HG03095 (cell line): ENCODE measurements at regions not wholly inside any gene's neighbourhood (a gene's known extent, or its start where the extent isn't known, plus 50 kb on each side); places are given as distances from the start of the nearest gene placed in this dataset.
"Not testable (repeated sequence)": the region's sequence is repeated elsewhere in the genome, so short reads cannot be mapped to it uniquely, and the experiment has no call there.

Source experiments
- ATAC-seq: cut with Tn5 transposase; IDR thresholded peaks from one replicate; pipeline ENCODE4 v1.9.1; 2021; ENCODE audit warnings: moderate library complexity; ENCODE audit not compliant: unreplicated experiment

GRCh38 chr3:14252321-14253021 is 73.9 kb downstream of the LSM3 start:
- ATAC-seq = no peak

GRCh38 chr3:14253022-14253706 is 74.5 kb downstream of the LSM3 start:
- ATAC-seq = no peak

- ATAC-seq = no peak
Measured at GRCh38 chr3:14253707-14254382, 75.2 kb downstream of the LSM3 start.

- no peak for ATAC-seq
Measured at GRCh38 chr3:14254812-14255702, 76.4 kb downstream of the LSM3 start.

- no peak for ATAC-seq
Measured at GRCh38 chr3:14256046-14256445, 77.4 kb downstream of the LSM3 start.

- ATAC-seq = no peak
Measured at GRCh38 chr3:14256561-14257342, 78.1 kb downstream of the LSM3 start.

- no peak for ATAC-seq
Measured at GRCh38 chr3:14258906-14259904, 80.6 kb downstream of the LSM3 start.

GRCh38 chr3:14260463-14260862 is 81.8 kb downstream of the LSM3 start:
- ATAC-seq = no peak

GRCh38 chr3:14261229-14261628 is 82.6 kb downstream of the LSM3 start:
- ATAC-seq = no peak

GRCh38 chr3:14262212-14262611 is 83.6 kb downstream of the LSM3 start:
- ATAC-seq = no peak

GRCh38 chr3:14262867-14263266 is 84.2 kb downstream of the LSM3 start:
- no peak for ATAC-seq

- ATAC-seq = no peak
Measured at GRCh38 chr3:14263317-14264005, 84.8 kb downstream of the LSM3 start.

- ATAC-seq = no peak
Measured at GRCh38 chr3:14265246-14265962, 86.8 kb downstream of the LSM3 start.

GRCh38 chr3:14266361-14266760 is 87.7 kb downstream of the LSM3 start:
- ATAC-seq = no peak

GRCh38 chr3:14267976-14268375 is 89.4 kb downstream of the LSM3 start:
- no peak for ATAC-seq

- ATAC-seq = no peak
Measured at GRCh38 chr3:14268897-14269296, 90.3 kb downstream of the LSM3 start.

- not testable (repeated sequence) for ATAC-seq
Measured at GRCh38 chr3:14272041-14272958, 93.7 kb downstream of the LSM3 start.
